ENCODE measurements at regions not wholly inside any gene's neighbourhood (a gene's known extent, or its start where the extent isn't known, plus 50 kb on each side); places are given as distances from the start of the nearest gene placed in this dataset.

DNA sequence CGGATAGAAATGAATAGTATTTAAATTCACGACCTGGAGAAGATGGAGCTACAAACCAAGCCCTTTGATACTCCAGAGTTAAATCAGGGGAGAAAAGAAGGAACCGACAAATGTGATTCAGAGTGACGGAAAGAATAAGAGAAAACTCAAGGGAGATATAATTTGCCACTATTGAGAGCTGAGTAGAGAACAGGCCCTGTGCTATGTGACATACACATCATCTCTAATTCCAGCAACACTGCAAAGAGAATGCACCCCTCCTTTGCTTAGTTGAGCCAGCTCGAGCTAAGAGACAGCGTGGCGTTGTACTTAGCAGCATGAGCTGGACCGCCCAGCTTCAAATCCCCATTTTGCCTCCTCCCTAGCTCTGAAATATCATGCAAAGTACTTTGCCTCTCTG lies 266.4 kb upstream of the TENM3 start:
- Mint-ChIP-seq H3K27me3 (ENCODE audit: insufficient read depth, unreplicated experiment) (no peaks in the 10 kb centered on the region), H3K36me3 (ENCODE audit: insufficient read depth, unreplicated experiment) (no peaks in the 10 kb centered on the region), H3K4me1 (ENCODE audit: insufficient read depth, unreplicated experiment) (no peaks in the 10 kb centered on the region), H3K4me3 (ENCODE audit: unreplicated experiment) (no peak overlapping the region), H3K27ac (ENCODE audit: low read depth, unreplicated experiment) (no peak overlapping the region), H3K9me3 (ENCODE audit: unreplicated experiment) (no peaks in the 10 kb centered on the region)
- no peak for DNase-seq (ENCODE audit: unreplicated experiment)
- ChIA-PET CTCF (no interaction called here), POLR2A (no interaction called here)
- intact Hi-C loops (cut with micrococcal nuclease): no loop called here
- TF ChIP-seq, protein P1, sequence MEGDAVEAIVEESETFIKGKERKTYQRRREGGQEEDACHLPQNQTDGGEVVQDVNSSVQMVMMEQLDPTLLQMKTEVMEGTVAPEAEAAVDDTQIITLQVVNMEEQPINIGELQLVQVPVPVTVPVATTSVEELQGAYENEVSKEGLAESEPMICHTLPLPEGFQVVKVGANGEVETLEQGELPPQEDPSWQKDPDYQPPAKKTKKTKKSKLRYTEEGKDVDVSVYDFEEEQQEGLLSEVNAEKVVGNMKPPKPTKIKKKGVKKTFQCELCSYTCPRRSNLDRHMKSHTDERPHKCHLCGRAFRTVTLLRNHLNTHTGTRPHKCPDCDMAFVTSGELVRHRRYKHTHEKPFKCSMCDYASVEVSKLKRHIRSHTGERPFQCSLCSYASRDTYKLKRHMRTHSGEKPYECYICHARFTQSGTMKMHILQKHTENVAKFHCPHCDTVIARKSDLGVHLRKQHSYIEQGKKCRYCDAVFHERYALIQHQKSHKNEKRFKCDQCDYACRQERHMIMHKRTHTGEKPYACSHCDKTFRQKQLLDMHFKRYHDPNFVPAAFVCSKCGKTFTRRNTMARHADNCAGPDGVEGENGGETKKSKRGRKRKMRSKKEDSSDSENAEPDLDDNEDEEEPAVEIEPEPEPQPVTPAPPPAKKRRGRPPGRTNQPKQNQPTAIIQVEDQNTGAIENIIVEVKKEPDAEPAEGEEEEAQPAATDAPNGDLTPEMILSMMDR (IDR thresholded peaks at IDR 0.05; ENCODE audit: unreplicated experiment): no peak
- BruUV-seq (replicated peaks): no TSS peak

DNA sequence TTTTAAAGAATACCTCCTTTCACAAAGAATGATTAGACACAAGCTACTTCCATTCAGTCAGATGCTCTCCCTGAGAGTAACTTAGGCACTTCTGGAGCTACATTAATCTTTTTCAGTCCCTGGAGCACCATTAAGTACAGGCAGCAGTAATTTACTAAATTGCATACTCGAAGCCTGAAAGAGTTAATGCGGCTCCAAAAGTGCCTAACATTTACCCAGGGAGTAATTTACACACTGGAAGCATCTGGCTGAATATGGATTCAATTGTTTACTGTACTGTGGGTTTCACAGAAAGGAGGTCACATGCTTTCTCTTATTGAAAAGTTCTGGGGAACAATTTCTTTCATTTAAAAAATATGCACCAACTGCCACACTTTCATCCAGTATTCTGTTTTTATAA lies 260.8 kb upstream of the TENM3 start:
- POLR2A ChIA-PET: no interaction called here

DNA sequence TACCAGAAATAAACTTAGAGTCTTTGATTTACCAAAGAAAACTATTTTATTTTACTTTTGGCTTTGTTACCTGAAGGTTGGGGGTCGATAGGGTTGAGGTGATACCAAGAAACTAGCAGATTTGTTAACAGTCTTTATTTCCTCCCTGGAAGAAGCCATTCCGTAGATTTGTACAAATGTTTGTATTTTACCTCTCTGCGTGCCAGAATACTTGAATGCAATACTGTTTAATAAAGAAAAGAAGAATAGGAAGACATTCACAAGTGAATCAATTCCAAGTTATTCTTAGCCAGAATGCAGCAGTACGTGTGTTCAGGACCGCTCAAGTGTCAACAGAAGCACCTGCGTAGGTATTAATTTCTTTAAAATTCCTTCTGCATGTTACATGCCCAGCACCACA lies 260.3 kb upstream of the TENM3 start:
- BruUV-seq (replicated peaks): no TSS peak
- ChIA-PET CTCF (no interaction called here), POLR2A (no interaction called here)
- TF ChIP-seq, protein P1 (IDR thresholded peaks at IDR 0.05; ENCODE audit: unreplicated experiment): no peak
- no peak overlapping the region for H3K4me3 Mint-ChIP-seq (ENCODE audit: unreplicated experiment)
- no peak for DNase-seq (ENCODE audit: unreplicated experiment)
- no peak overlapping the region for H3K27ac Mint-ChIP-seq (ENCODE audit: low read depth, unreplicated experiment)
- intact Hi-C loops (cut with micrococcal nuclease): no loop called here
- H3K9me3 Mint-ChIP-seq (ENCODE audit: unreplicated experiment): no peaks in the 10 kb centered on the region
- peaks cover 18% of the 10 kb centered on the region for H3K27me3 Mint-ChIP-seq (ENCODE audit: insufficient read depth, unreplicated experiment)
- H3K36me3 Mint-ChIP-seq (ENCODE audit: insufficient read depth, unreplicated experiment): no peaks in the 10 kb centered on the region
- H3K4me1 Mint-ChIP-seq (ENCODE audit: insufficient read depth, unreplicated experiment): no peaks in the 10 kb centered on the region

More for the DNA sequence above, 260.8 kb upstream of the TENM3 start:
- no peak for DNase-seq (ENCODE audit: unreplicated experiment)
- no peaks in the 10 kb centered on the region for H3K9me3 Mint-ChIP-seq (ENCODE audit: unreplicated experiment)
- no peak overlapping the region for H3K4me3 Mint-ChIP-seq (ENCODE audit: unreplicated experiment)
- CTCF ChIA-PET: no interaction called here
- peaks cover 18% of the 10 kb centered on the region for H3K27me3 Mint-ChIP-seq (ENCODE audit: insufficient read depth, unreplicated experiment)
- H3K36me3 Mint-ChIP-seq (ENCODE audit: insufficient read depth, unreplicated experiment): no peaks in the 10 kb centered on the region
- TF ChIP-seq, protein P1 (IDR thresholded peaks at IDR 0.05; ENCODE audit: unreplicated experiment): no peak
- H3K4me1 Mint-ChIP-seq (ENCODE audit: insufficient read depth, unreplicated experiment): no peaks in the 10 kb centered on the region
- no TSS peak for BruUV-seq (replicated peaks)
- no peak overlapping the region for H3K27ac Mint-ChIP-seq (ENCODE audit: low read depth, unreplicated experiment)
- intact Hi-C loops (cut with micrococcal nuclease): no loop called here

DNA sequence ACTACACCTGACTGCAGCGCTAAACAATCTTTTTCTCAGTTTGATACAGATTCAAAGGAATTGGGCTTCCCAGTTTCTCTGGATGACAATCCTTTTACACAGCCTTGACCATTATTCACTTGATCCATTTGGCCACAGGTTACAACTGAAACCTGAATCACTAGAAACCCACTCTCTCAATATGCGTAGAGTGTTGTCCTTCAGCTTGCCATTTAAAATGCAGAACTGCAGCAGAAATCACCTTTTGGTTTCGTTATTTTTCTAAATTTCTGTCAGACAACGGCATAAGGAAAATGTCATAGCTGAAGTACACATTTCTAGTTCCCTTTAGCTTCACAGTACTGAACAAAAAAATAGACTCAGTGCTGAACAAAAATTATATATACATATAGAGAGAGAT lies 255.8 kb upstream of the TENM3 start:
- no peak overlapping the region for H3K4me3 Mint-ChIP-seq (ENCODE audit: unreplicated experiment)

More for the DNA sequence above, 255.8 kb upstream of the TENM3 start:
- Mint-ChIP-seq H3K36me3 (ENCODE audit: insufficient read depth, unreplicated experiment) (no peaks in the 10 kb centered on the region), H3K27me3 (ENCODE audit: insufficient read depth, unreplicated experiment) (peaks cover 18% of the 10 kb centered on the region), H3K4me1 (ENCODE audit: insufficient read depth, unreplicated experiment) (no peaks in the 10 kb centered on the region), H3K9me3 (ENCODE audit: unreplicated experiment) (no peaks in the 10 kb centered on the region), H3K27ac (ENCODE audit: low read depth, unreplicated experiment) (no peak overlapping the region)
- BruUV-seq (replicated peaks): no TSS peak
- no peak for DNase-seq (ENCODE audit: unreplicated experiment)
- TF ChIP-seq, protein P1 (IDR thresholded peaks at IDR 0.05; ENCODE audit: unreplicated experiment): no peak
- POLR2A ChIA-PET: no interaction called here
- CTCF ChIA-PET: interaction anchor here (1.2 kb wide), 1 partner anchor 15 kb away, joined by 4 read pairs; no protein-coding TSS in a partner anchor
- intact Hi-C loops (cut with micrococcal nuclease): no loop called here
